GM19438 (cell line): ENCODE measurements at regions not wholly inside any gene's neighbourhood (a gene's known extent, or its start where the extent isn't known, plus 50 kb on each side); places are given as distances from the start of the nearest gene placed in this dataset.

Experiments used
- ATAC-seq: cut with Tn5 transposase; IDR thresholded peaks from one replicate; pipeline ENCODE4 v1.9.1; 2021; ENCODE audit warnings: low read depth; ENCODE audit not compliant: unreplicated experiment

GRCh38 chr2:217193431-217194340 is 333.8 kb upstream of the TNP1 start:
- no peak for ATAC-seq

GRCh38 chr2:217192366-217192765 is 332.5 kb upstream of the TNP1 start:
- ATAC-seq, result no peak

GRCh38 chr2:217189747-217190146 is 329.9 kb upstream of the TNP1 start:
- no peak for ATAC-seq

GRCh38 chr2:217189131-217189530 is 329.3 kb upstream of the TNP1 start:
- ATAC-seq, result no peak

GRCh38 chr2:217186668-217187159 is 326.9 kb upstream of the TNP1 start:
- no peak for ATAC-seq

GRCh38 chr2:217186152-217186551 is 326.3 kb upstream of the TNP1 start:
- ATAC-seq, result no peak

- no peak for ATAC-seq
Measured at GRCh38 chr2:217185265-217185995, 325.6 kb upstream of the TNP1 start.

- no peak for ATAC-seq
Measured at GRCh38 chr2:217184242-217184641, 324.4 kb upstream of the TNP1 start.

GRCh38 chr2:217183471-217183870 is 323.6 kb upstream of the TNP1 start:
- ATAC-seq, result no peak

- ATAC-seq, result no peak
Measured at GRCh38 chr2:217182926-217183325, 323.1 kb upstream of the TNP1 start.

- no peak for ATAC-seq
Measured at GRCh38 chr2:217181512-217181911, 321.6 kb upstream of the TNP1 start.

- ATAC-seq, result no peak
Measured at GRCh38 chr2:217179854-217180253, 320.0 kb upstream of the TNP1 start.

GRCh38 chr2:217178341-217178740 is 318.5 kb upstream of the TNP1 start:
- no peak for ATAC-seq

- ATAC-seq, result no peak
Measured at GRCh38 chr2:217177720-217178119, 317.9 kb upstream of the TNP1 start.

- no peak for ATAC-seq
Measured at GRCh38 chr2:217171874-217172273, 312.0 kb upstream of the TNP1 start.

GRCh38 chr2:217168496-217168895 is 308.6 kb upstream of the TNP1 start:
- ATAC-seq, result no peak

GRCh38 chr2:217167531-217167930 is 307.7 kb upstream of the TNP1 start:
- no peak for ATAC-seq

- no peak for ATAC-seq
Measured at GRCh38 chr2:217166241-217166850, 306.5 kb upstream of the TNP1 start.

- no peak for ATAC-seq
Measured at GRCh38 chr2:217165547-217165946, 305.7 kb upstream of the TNP1 start.

GRCh38 chr2:217163987-217164386 is 304.1 kb upstream of the TNP1 start:
- no peak for ATAC-seq

- ATAC-seq, result no peak
Measured at GRCh38 chr2:217162533-217162932, 302.7 kb upstream of the TNP1 start.
